Gastrocnemius medialis (tissue), 4 donors: ENCODE measurements at regions not wholly inside any gene's neighbourhood (a gene's known extent, or its start where the extent isn't known, plus 50 kb on each side); places are given as distances from the start of the nearest gene placed in this dataset.
A peak's percentile ranks its signal among the peaks of the same experiment; 100 is the strongest.

Experiments used
- ATAC-seq, 2 donors: fragments of 150-250 bp; one replicate each; pipeline ENCODE4 v1.9.1; 2016
- DNase-seq, 2 donors: peaks; one replicate each; pipeline ENCODE4 v3.0.0-alpha.2; 2019
- H3K27ac ChIP-seq, 4 donors: fragments of 200-600 bp; sonication (generic); 1 replicate in 1 of 4; 2 replicates in 3 of 4; pipeline ENCODE4 v1.5.1; 2016 to 2018; ENCODE audit warnings: mild to moderate bottlenecking in 2 of 4, moderate library complexity in 1 of 4
- H3K27me3 ChIP-seq, 3 donors: fragments of 200-600 bp; sonication (generic) in 2 of 3; 1 replicate in 1 of 3; 2 replicates in 2 of 3; pipeline versions ENCODE4 v1.5.1 to v1.6.0; 2016 to 2019; ENCODE audit warnings: mild to moderate bottlenecking in 1 of 3, moderate library complexity in 1 of 3
- H3K36me3 ChIP-seq, 2 donors: fragments of 200-600 bp; sonication (generic) in 1 of 2; one replicate each; pipeline ENCODE4 v1.5.1; 2017 to 2018
- H3K4me1 ChIP-seq, 2 donors: fragments of 200-600 bp; sonication (generic) in 1 of 2; one replicate each; pipeline ENCODE4 v1.5.1; 2016 to 2017; ENCODE audit warnings: mild to moderate bottlenecking in 2 of 2
- H3K4me3 ChIP-seq, 4 donors: fragments of 200-600 bp; sonication (generic) in 3 of 4; 1 replicate in 1 of 4; 2 replicates in 3 of 4; pipeline ENCODE4 v1.5.1; 2016 to 2019; ENCODE audit warnings: mild to moderate bottlenecking in 2 of 4
- H3K9me3 ChIP-seq, 3 donors: fragments of 200-600 bp; sonication (generic) in 2 of 3; 1 replicate in 1 of 3; 2 replicates in 2 of 3; pipeline ENCODE4 v1.5.1; 2016 to 2019
- CTCF ChIP-seq, 5 experiments: fragments of 450-650 bp in 3 of 5; fragments of 200-600 bp in 2 of 5; sonication (generic) in 2 of 5; IDR thresholded peaks in 4 of 5; conservative IDR thresholded peaks in 1 of 5; 1 replicate in 4 of 5; 2 replicates in 1 of 5; pipeline ENCODE4 v1.5.1; 2016 to 2019; ENCODE audit warnings: antibody characterized with exemption in 5 of 5, mild to moderate bottlenecking in 3 of 5, moderate library complexity in 3 of 5
- POLR2A ChIP-seq, 2 donors: fragments of 450-650 bp; IDR thresholded peaks; one replicate each; pipeline ENCODE4 v1.6.1; 2017; ENCODE audit warnings: antibody characterized with exemption in 2 of 2, mild to moderate bottlenecking in 2 of 2, moderate library complexity in 2 of 2
- in situ Hi-C, 4 donors: fragments of 200-750 bp; cut with MboI; loops; one replicate each; pipeline versions ENCODE4 v1.15.0 to v1.8.0; 2017; ENCODE audit warnings: low sequenced_read_pairs in 4 of 4
- intact Hi-C: fragments of 100-400 bp; cut with DNase I; formaldehyde crosslinking; loops from one replicate; pipeline ENCODE4 v1.15.1; 2023; ENCODE audit warnings: low total_unique reads

DNA sequence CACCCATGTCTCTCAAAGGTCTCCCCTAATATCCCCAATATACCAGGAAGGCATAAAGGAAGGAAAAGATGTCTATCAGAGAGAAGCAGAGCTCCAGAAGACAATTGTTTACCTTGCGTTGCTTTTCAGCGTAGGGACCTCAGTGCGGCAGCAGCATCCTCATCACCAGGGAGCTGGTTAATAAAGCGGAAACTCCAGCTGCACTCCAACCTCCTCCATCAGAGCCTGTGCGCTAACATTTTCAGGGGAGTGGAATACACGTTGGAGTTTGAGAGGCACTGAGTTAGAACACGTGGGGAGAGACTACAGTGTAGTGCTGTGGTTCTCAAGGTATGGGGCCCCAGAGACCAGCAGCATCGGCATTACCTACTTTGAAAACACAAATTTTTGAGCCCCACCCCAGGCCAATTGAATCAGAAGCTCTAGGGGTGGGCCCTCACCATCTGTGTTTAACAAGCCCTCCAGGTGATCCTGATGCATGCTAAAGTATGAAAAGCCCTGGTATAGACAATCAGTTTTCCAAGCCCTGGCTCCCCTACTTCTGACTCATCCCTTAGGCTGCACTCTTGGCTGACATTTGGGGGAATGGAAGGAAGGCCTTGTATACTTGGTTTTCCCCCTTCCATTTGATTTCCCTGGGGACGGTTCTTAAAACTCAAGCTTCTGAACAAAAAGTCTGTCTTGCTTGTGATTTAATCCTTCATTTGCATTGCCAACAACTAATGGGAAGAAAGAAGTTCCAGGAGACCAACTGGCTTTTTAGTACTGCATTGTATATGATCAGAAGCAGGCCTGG, 419.0 kb upstream of the CCDC196 start:
- H3K4me1 ChIP-seq: no peaks in the 10 kb centered on the region
- H3K4me3 ChIP-seq: no peak overlapping the region
- H3K27ac ChIP-seq: no peak overlapping the region
- H3K36me3 ChIP-seq: no peaks in the 10 kb centered on the region
- ATAC-seq (no peak), DNase-seq (no peak)
- no peaks in the 10 kb centered on the region for H3K9me3 ChIP-seq
- in situ Hi-C loops (no loop called here), intact Hi-C loops (no loop called here)
- TF ChIP-seq CTCF (IDR thresholded peaks at IDR 0.05 in 4 of 5, conservative IDR thresholded peaks at IDR 0.05 in 1 of 5) (no peak), POLR2A (IDR thresholded peaks at IDR 0.05) (no peak)
- no peaks in the 10 kb centered on the region for H3K27me3 ChIP-seq

DNA sequence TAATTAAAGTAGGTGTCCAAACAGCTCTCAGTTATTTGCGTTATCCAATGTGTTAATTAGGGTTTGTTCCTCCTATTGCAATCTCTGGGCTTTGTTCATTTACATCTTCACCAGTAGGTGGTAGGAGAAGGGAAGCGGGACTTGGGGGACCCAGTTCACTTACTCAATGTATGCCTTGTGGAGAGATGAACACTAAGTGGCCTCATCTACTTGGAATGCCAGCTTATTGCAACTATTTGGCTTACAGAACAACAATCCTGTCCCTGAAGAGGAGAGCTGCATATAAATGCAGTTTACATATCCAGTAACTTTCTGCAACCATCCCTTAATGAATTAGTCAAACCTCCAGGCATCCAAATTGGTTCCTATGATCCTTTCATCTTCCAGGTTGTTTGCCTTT, 417.1 kb upstream of the CCDC196 start:
- Histone ChIP-seq H3K4me3 (no peak overlapping the region), H3K9me3 (no peaks in the 10 kb centered on the region), H3K27ac (no peak overlapping the region), H3K27me3 (no peaks in the 10 kb centered on the region), H3K36me3 (no peaks in the 10 kb centered on the region), H3K4me1 (no peaks in the 10 kb centered on the region)
- intact Hi-C loops: no loop called here
- TF ChIP-seq CTCF (IDR thresholded peaks at IDR 0.05 in 4 of 5, conservative IDR thresholded peaks at IDR 0.05 in 1 of 5): no peak
- no peak for TF ChIP-seq POLR2A (IDR thresholded peaks at IDR 0.05)
- ATAC-seq: no peak
- no peak for DNase-seq
- in situ Hi-C loops: no loop called here

DNA sequence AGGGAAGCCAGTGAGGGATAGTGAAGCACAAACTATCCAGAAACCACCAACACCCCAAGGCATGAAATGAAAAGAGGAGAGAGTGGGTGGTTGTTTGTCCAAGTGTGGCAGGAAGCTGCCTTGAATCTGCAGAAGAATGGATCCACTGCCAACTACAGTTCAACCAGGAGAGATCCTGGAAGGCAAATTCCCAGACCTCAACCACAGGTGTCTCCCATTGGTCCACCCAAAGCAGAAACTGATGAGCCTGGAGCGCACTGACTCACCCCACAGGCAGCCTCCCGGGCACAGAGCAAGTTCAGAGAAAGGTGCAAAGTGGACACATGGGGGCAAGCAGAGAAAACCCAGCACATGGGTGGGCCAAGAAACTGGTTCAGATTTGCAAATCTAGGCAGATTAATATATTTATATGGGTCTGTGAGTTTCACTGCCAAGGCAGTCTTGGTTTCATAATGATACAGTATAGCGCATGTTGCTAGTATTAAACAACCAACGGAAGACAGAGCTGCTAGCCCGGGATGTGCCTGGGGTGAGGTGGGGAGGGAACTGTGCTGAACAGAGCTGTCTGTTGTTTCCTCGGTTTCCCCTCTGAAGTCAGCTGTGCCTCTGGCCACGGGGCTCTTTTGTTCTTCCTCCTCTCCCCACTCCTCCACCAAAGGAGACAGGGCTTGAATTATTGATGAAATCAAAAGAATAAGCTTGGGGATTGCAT, 416.2 kb upstream of the CCDC196 start:
- in situ Hi-C loops: no loop called here
- no peak for TF ChIP-seq POLR2A (IDR thresholded peaks at IDR 0.05)
- no peak for DNase-seq
- no peaks in the 10 kb centered on the region for H3K9me3 ChIP-seq
- no peaks in the 10 kb centered on the region for H3K27me3 ChIP-seq
- no peaks in the 10 kb centered on the region for H3K4me1 ChIP-seq
- H3K4me3 ChIP-seq: no peak overlapping the region
- no peak for ATAC-seq
- H3K27ac ChIP-seq: no peak overlapping the region
- intact Hi-C loops: no loop called here
- H3K36me3 ChIP-seq: no peaks in the 10 kb centered on the region

- intact Hi-C loops (no loop called here), in situ Hi-C loops (no loop called here)
- TF ChIP-seq CTCF (IDR thresholded peaks at IDR 0.05 in 4 of 5, conservative IDR thresholded peaks at IDR 0.05 in 1 of 5) (peak in 2 of 5 experiments; percentile 33 to 41), POLR2A (IDR thresholded peaks at IDR 0.05) (no peak)
- no peaks in the 10 kb centered on the region for H3K36me3 ChIP-seq
- no peaks in the 10 kb centered on the region for H3K4me1 ChIP-seq
- DNase-seq (no peak), ATAC-seq (no peak)
- no peak overlapping the region for H3K4me3 ChIP-seq
- H3K27ac ChIP-seq: no peak overlapping the region
- no peaks in the 10 kb centered on the region for H3K9me3 ChIP-seq
- no peaks in the 10 kb centered on the region for H3K27me3 ChIP-seq
Measured at GRCh38 chr14:66070542-66071319, 415.4 kb upstream of the CCDC196 start.
